Esophagus squamous epithelium (tissue), 4 donors: ENCODE measurements at regions not wholly inside any gene's neighbourhood (a gene's known extent, or its start where the extent isn't known, plus 50 kb on each side); places are given as distances from the start of the nearest gene placed in this dataset.

Experiments
- POLR2A ChIP-seq, 4 donors: fragments of 450-650 bp; IDR thresholded peaks; one replicate each; pipeline ENCODE4 v1.6.1; 2017; ENCODE audit warnings: antibody characterized with exemption in 4 of 4, mild to moderate bottlenecking in 4 of 4, moderate library complexity in 3 of 4
- TF ChIP-seq, protein P1 (sequence below), 6 experiments: fragments of 450-650 bp in 4 of 6; fragments of 200-600 bp in 2 of 6; sonication (generic) in 2 of 6; IDR thresholded peaks; one replicate each; pipeline ENCODE4 v1.5.1; 2016 to 2019; ENCODE audit warnings: antibody characterized with exemption in 6 of 6, mild to moderate bottlenecking in 4 of 6, moderate library complexity in 4 of 6

DNA sequence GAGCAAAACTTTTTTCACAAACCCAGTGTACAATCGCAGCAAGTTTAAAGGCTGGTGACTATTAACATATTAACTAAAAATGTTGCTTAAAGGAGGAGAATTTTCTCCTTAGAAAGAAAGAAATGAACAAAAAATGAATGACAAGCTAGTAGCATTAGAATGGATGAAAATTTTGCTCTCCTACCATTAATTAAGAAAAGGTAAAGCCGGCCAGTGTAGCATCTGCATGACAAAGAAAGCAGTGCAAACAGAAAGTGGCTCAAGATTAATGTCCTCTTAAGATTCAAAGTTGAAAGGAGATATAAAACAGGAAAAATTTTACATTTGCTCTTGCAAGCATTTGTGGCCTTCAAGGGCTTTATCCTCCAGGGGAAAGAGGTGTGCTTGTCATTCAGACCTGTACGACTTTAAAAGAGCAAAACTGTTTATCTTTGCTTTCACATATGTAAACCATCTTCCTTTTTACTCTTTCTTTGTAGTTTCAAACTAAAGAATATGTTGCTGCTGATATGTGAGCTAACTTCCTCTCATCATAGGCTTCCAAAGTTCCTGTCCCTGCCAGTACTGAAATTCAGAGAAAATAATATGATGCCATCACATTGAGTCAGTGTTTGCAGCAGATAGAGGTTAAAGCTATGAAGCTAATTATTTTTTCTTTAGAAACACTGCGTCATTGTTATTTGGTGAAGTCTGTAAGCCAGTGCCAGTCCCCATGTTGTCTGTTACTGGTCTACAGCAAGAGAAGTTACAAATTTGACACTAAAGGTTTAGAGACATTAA, 439.1 kb upstream of the GRM7 start:
- TF ChIP-seq, protein P1, sequence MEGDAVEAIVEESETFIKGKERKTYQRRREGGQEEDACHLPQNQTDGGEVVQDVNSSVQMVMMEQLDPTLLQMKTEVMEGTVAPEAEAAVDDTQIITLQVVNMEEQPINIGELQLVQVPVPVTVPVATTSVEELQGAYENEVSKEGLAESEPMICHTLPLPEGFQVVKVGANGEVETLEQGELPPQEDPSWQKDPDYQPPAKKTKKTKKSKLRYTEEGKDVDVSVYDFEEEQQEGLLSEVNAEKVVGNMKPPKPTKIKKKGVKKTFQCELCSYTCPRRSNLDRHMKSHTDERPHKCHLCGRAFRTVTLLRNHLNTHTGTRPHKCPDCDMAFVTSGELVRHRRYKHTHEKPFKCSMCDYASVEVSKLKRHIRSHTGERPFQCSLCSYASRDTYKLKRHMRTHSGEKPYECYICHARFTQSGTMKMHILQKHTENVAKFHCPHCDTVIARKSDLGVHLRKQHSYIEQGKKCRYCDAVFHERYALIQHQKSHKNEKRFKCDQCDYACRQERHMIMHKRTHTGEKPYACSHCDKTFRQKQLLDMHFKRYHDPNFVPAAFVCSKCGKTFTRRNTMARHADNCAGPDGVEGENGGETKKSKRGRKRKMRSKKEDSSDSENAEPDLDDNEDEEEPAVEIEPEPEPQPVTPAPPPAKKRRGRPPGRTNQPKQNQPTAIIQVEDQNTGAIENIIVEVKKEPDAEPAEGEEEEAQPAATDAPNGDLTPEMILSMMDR (IDR thresholded peaks at IDR 0.05): no peak
- TF ChIP-seq POLR2A (IDR thresholded peaks at IDR 0.05): no peak
